ENCODE measurements at regions not wholly inside any gene's neighbourhood (a gene's known extent, or its start where the extent isn't known, plus 50 kb on each side); places are given as distances from the start of the nearest gene placed in this dataset.

DNA sequence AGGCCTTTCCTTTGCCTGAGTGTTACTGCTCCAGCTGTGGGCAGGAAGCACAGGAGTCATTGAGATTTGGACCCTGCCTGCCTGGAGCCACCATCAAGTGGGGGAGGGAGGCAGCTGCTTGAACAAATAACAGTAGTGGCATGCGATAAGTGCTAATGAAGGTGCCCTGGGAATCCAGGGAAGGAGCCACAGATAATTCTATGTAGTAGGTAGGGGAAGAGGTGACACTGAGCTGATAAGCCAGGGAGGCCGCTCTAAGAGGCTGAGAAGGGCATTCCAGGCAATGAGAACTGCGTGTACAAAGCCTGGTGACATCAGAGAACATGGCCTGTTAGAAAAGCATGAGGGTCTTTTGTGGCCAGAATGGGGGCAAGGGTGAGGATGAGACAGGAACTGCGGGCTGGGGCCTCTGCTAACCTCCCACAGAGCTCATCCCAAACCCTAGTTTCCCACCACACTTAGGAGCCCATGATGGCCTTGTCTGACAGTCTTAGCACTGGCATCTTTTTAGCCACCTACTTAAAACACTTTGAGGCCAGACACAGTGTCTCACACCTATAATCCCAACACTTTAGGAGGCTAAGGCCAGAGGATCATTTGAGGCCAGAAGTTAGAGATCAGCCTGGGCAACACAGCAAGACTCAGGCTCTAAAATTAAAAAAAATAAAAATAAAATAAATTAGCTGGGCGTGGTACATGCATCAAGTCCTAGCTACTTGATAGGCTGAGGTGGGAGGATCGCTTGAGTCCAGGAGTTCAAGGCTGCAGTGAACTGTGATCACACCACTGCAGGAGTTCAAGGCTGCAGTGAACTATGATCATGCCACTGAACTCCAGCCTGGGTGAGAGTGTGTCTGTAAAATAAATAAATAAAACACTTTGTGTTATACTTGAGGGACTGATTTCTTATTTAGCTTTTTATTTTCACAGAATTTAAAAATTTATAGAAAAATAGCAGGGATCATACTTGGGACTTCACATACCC, 58.9 kb downstream of the TET3 start:
- TF ChIP-seq, protein P1, sequence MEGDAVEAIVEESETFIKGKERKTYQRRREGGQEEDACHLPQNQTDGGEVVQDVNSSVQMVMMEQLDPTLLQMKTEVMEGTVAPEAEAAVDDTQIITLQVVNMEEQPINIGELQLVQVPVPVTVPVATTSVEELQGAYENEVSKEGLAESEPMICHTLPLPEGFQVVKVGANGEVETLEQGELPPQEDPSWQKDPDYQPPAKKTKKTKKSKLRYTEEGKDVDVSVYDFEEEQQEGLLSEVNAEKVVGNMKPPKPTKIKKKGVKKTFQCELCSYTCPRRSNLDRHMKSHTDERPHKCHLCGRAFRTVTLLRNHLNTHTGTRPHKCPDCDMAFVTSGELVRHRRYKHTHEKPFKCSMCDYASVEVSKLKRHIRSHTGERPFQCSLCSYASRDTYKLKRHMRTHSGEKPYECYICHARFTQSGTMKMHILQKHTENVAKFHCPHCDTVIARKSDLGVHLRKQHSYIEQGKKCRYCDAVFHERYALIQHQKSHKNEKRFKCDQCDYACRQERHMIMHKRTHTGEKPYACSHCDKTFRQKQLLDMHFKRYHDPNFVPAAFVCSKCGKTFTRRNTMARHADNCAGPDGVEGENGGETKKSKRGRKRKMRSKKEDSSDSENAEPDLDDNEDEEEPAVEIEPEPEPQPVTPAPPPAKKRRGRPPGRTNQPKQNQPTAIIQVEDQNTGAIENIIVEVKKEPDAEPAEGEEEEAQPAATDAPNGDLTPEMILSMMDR (IDR thresholded peaks at IDR 0.05; ENCODE audit: extremely low read depth, missing control alignments), result no peak

DNA sequence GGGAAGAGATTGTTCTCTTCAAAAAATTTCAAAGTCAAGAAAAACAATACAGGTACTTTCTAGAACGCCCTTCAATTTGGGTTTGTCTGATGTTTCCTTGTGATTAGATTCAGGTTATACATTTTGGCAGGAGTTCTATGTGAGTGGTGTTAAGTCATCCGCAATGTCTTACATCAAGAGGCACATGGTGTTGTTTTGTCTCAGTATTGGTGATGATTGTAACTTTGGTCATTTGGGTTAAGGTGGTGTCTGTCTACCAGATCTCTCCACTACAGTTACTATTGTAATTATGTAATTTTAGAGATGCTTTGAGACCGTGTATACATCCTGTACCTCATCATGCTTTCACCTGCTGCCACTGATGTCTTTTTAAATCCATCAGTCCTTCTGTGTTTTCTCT, 60.3 kb downstream of the TET3 start:
- TF ChIP-seq, protein P1 (IDR thresholded peaks at IDR 0.05; ENCODE audit: extremely low read depth, missing control alignments), result no peak
- DNase-seq (ENCODE audit: low spot score), result no peak

More for the DNA sequence above, 58.9 kb downstream of the TET3 start:
- no peak for DNase-seq (ENCODE audit: low spot score)

DNA sequence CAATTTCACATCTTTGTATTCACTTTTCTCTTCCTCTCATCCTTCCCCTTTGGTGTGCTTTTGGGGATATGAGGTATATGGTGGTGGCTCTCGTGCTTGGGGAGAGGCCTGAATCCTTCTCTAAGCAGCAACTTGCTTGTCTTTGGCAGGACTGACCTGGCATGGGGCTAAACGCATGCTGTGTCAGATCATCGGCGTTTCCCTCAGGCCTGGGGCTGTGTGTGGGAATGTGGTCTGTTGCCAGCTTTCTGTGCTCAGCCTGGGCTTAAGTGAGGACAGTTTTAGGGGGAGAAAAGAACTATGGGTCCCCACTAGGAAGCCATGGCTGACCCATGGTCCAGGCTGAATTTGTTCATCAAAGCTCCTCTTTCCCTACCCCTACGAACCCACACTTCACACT, 60.7 kb downstream of the TET3 start:
- TF ChIP-seq, protein P1 (IDR thresholded peaks at IDR 0.05; ENCODE audit: extremely low read depth, missing control alignments), result no peak
- no peak for DNase-seq (ENCODE audit: low spot score)

DNA sequence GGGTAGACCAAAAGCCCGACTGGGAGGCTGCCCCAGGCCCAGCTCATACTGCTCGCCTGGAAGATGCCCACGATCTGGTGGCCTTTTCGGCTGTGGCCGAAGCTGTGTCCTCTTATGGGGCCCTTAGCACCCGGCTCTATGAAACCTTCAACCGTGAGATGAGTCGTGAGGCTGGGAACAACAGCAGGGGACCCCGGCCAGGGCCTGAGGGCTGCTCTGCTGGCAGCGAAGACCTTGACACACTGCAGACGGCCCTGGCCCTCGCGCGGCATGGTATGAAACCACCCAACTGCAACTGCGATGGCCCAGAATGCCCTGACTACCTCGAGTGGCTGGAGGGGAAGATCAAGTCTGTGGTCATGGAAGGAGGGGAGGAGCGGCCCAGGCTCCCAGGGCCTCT, 61.7 kb downstream of the TET3 start:
- no peak for DNase-seq (ENCODE audit: low spot score)
- TF ChIP-seq, protein P1 (IDR thresholded peaks at IDR 0.05; ENCODE audit: extremely low read depth, missing control alignments), result no peak

DNA sequence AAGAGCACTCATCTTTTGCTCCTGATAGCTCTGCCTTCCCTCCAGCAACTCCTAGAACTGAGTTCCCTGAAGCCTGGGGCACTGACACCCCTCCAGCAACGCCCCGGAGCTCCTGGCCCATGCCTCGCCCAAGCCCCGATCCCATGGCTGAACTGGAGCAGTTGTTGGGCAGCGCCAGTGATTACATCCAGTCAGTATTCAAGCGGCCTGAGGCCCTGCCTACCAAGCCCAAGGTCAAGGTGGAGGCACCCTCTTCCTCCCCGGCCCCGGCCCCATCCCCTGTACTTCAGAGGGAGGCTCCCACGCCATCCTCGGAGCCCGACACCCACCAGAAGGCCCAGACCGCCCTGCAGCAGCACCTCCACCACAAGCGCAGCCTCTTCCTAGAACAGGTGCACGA, 62.4 kb downstream of the TET3 start:
- DNase-seq (ENCODE audit: low spot score), result no peak
- TF ChIP-seq, protein P1 (IDR thresholded peaks at IDR 0.05; ENCODE audit: extremely low read depth, missing control alignments), result no peak

DNA sequence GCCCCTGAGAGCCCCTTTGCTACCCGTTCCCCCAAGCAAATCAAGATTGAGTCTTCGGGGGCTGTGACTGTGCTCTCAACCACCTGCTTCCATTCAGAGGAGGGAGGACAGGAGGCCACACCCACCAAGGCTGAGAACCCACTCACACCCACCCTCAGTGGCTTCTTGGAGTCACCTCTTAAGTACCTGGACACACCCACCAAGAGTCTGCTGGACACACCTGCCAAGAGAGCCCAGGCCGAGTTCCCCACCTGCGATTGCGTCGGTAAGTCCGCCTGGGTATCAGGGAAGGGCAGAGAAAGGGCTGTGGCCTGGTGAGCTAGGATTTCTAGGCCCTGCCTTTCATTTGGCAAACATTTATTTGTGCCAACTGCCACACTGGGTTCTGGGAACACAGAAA, 63.4 kb downstream of the TET3 start:
- DNase-seq (ENCODE audit: low spot score), result no peak
- TF ChIP-seq, protein P1 (IDR thresholded peaks at IDR 0.05; ENCODE audit: extremely low read depth, missing control alignments), result no peak

DNA sequence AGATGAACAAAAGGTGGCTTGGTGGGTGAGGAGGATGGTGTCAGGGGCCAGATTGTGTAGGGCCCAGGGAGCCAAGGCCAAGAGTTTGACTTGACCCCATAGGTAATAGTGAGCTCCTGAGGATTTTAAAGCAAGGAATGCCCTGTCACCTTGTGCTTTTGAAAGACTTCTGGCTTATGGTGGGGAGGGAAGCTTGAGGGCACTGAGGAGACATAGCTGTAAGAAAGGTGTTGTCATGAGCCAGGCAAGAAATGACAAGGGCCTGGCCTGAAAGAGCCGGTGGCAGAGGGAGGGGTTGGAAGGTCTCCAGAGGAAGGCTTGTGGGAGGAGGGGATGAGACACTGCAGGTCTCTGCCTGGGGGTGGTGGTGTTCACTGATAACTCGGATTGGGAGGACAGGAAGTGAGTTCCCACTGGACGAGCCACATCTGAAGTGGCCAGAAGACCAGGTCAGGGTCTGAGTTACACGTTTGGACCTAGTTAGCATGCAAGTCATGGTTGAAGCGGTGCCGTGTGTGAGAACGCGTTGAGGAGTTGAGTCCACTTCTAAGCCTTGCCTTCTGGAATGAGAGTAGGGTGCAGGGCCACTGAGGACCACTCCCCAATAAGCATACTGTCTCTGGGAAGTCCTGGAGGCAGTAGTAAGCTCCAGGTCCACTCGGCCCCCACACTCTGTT, 64.3 kb downstream of the TET3 start:
- TF ChIP-seq, protein P1 (IDR thresholded peaks at IDR 0.05; ENCODE audit: extremely low read depth, missing control alignments), result no peak
- DNase-seq (ENCODE audit: low spot score), result no peak
